WI38 (cell line): ENCODE measurements at regions not wholly inside any gene's neighbourhood (a gene's known extent, or its start where the extent isn't known, plus 50 kb on each side); places are given as distances from the start of the nearest gene placed in this dataset.

Experiments
- H3K4me3 ChIP-seq: 2 replicates; pipeline ENCODE4 v1.5.1; 2011; ENCODE audit warnings: low read depth, mild to moderate bottlenecking, control low read depth, low read length
- CTCF ChIP-seq: IDR thresholded peaks from 2 replicates; pipeline ENCODE4 v1.5.1; 2012; ENCODE audit warnings: low read depth, mild to moderate bottlenecking, control low read depth, low read length

GRCh38 chr1:209046058-209046417 lies 537.5 kb upstream of the CAMK1G start:
- no peak for TF ChIP-seq CTCF
- H3K4me3 ChIP-seq, result no peak overlapping the region

GRCh38 chr1:209046935-209047334 lies 536.6 kb upstream of the CAMK1G start:
- H3K4me3 ChIP-seq, result no peak overlapping the region
- no peak for TF ChIP-seq CTCF

- TF ChIP-seq CTCF, result no peak
- H3K4me3 ChIP-seq, result no peak overlapping the region
Measured at GRCh38 chr1:209048941-209049669, 534.4 kb upstream of the CAMK1G start.

- no peak for TF ChIP-seq CTCF
- H3K4me3 ChIP-seq, result no peak overlapping the region
Measured at GRCh38 chr1:209051570-209051969, 531.9 kb upstream of the CAMK1G start.

GRCh38 chr1:209053587-209053986 lies 529.9 kb upstream of the CAMK1G start:
- no peak for TF ChIP-seq CTCF
- H3K4me3 ChIP-seq, result no peak overlapping the region

- no peak overlapping the region for H3K4me3 ChIP-seq
- no peak for TF ChIP-seq CTCF
Measured at GRCh38 chr1:209057083-209057482, 526.4 kb upstream of the CAMK1G start.

GRCh38 chr1:209057901-209058300 lies 525.6 kb upstream of the CAMK1G start:
- no peak for TF ChIP-seq CTCF
- H3K4me3 ChIP-seq, result no peak overlapping the region
